ENCODE measurements at regions not wholly inside any gene's neighbourhood (a gene's known extent, or its start where the extent isn't known, plus 50 kb on each side); places are given as distances from the start of the nearest gene placed in this dataset.
A peak's percentile ranks its signal among the peaks of the same experiment; 100 is the strongest.

DNA sequence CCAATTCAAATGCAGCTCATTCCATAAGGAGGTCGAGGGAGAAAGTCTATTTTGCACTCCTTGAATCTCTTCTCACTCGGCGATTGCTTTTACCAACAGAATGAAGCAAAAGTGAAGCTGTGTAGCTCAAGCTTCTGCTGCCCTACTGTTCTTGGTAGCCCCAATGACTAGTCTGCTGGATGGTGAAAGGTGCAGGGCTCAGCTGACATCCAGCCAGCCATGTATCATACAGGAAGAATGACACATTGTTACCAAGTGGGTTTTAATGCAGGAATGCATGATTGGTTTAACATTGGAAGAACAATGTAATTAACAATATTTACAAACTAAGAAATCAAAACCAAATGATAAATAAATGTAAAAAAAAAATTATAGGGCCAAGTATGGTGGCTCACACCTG is 286.2 kb upstream of the HSFY2 start:
- no peak for TF ChIP-seq CTCF (IDR thresholded peaks at IDR 0.05; ENCODE audit: insufficient read depth, low read length, severe bottlenecking)

GRCh38 chrY:19058831-19059370 is 285.4 kb upstream of the HSFY2 start:
- TF ChIP-seq CTCF (IDR thresholded peaks at IDR 0.05; ENCODE audit: insufficient read depth, low read length, severe bottlenecking), result no peak
- H3K36me3 ChIP-seq (ENCODE audit: control insufficient read depth, insufficient read depth, low read length), result no peaks in the 10 kb centered on the region
- no peaks in the 10 kb centered on the region for H3K27me3 ChIP-seq (ENCODE audit: control insufficient read depth, insufficient read depth, low read length)
- no peak overlapping the region for H3K4me3 ChIP-seq (ENCODE audit: low read depth, low read length)
- DNase-seq (ENCODE audit: low read depth), result peak; percentile 46
- no peak for FAIRE-seq

More for the DNA sequence above, 286.2 kb upstream of the HSFY2 start:
- Histone ChIP-seq H3K27me3 (ENCODE audit: control insufficient read depth, insufficient read depth, low read length) (no peaks in the 10 kb centered on the region), H3K4me3 (ENCODE audit: low read depth, low read length) (no peak overlapping the region), H3K36me3 (ENCODE audit: control insufficient read depth, insufficient read depth, low read length) (no peaks in the 10 kb centered on the region)
- FAIRE-seq (no peak), DNase-seq (ENCODE audit: low read depth) (peak; percentile 81)

- DNase-seq (ENCODE audit: low read depth) (no peak), FAIRE-seq (no peak)
- TF ChIP-seq CTCF (IDR thresholded peaks at IDR 0.05; ENCODE audit: insufficient read depth, low read length, severe bottlenecking), result no peak
- H3K4me3 ChIP-seq (ENCODE audit: low read depth, low read length), result no peak overlapping the region
- no peaks in the 10 kb centered on the region for H3K27me3 ChIP-seq (ENCODE audit: control insufficient read depth, insufficient read depth, low read length)
- no peaks in the 10 kb centered on the region for H3K36me3 ChIP-seq (ENCODE audit: control insufficient read depth, insufficient read depth, low read length)
Observed at GRCh38 chrY:19056138-19056469, 282.6 kb upstream of the HSFY2 start.

GRCh38 chrY:19055232-19056137 is 281.9 kb upstream of the HSFY2 start:
- no peaks in the 10 kb centered on the region for H3K36me3 ChIP-seq (ENCODE audit: control insufficient read depth, insufficient read depth, low read length)
- DNase-seq (ENCODE audit: low read depth) (peak; percentile 68), FAIRE-seq (no peak)
- TF ChIP-seq CTCF (IDR thresholded peaks at IDR 0.05; ENCODE audit: insufficient read depth, low read length, severe bottlenecking), result no peak
- no peaks in the 10 kb centered on the region for H3K27me3 ChIP-seq (ENCODE audit: control insufficient read depth, insufficient read depth, low read length)
- H3K4me3 ChIP-seq (ENCODE audit: low read depth, low read length), result no peak overlapping the region

GRCh38 chrY:19053806-19054205 is 280.3 kb upstream of the HSFY2 start:
- no peak overlapping the region for H3K4me3 ChIP-seq (ENCODE audit: low read depth, low read length)
- H3K36me3 ChIP-seq (ENCODE audit: control insufficient read depth, insufficient read depth, low read length), result no peaks in the 10 kb centered on the region
- no peak for TF ChIP-seq CTCF (IDR thresholded peaks at IDR 0.05; ENCODE audit: insufficient read depth, low read length, severe bottlenecking)
- FAIRE-seq, result no peak
- DNase-seq (ENCODE audit: low read depth), result peak; percentile 54
- H3K27me3 ChIP-seq (ENCODE audit: control insufficient read depth, insufficient read depth, low read length), result no peaks in the 10 kb centered on the region
